ENCODE measurements at regions not wholly inside any gene's neighbourhood (a gene's known extent, or its start where the extent isn't known, plus 50 kb on each side); places are given as distances from the start of the nearest gene placed in this dataset.

DNA sequence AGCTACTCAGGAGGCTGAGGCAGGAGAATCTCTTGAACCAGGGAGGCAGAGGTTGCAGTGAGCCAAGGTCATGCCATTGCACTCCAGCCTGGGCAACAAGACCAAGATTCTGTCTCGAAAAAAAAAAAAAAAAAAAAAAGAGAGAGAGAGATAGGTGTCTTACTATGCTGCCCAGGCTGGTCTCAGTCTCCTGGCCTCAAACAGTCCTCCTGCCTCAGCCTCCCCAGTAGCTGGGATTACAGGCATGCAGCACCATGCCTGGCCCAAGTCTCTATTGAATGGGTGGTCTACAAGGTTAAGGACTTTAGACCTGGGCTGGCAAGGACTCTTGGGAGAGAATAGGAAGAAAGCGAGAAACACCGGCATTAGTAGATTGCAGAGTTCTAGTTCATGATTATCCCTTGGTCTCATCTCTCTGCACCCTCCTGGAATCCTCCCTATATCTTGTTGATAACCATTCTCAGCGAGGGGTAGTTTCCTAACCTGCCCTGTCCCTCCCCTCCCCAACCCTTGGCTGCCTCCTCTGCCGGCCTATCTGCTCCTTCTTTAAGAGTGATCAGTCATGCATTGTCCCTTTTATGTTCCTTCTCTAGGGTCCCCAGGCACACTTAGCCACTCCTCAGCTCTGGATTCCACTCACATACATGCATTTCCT, 128.1 kb upstream of the MAP1LC3B2 start:
- H3K36me3 ChIP-seq (ENCODE audit: control insufficient read depth in 4 of 4, insufficient read depth in 3 of 4, low read depth in 1 of 4, low read length in 3 of 4), result no peaks in the 10 kb centered on the region
- no peak overlapping the region for H3K9ac ChIP-seq (ENCODE audit: low read depth in 1 of 2, low read length in 2 of 2)
- TF ChIP-seq HNF4G (IDR thresholded peaks at IDR 0.05) (no peak), FOXA1 (IDR thresholded peaks at IDR 0.05) (no peak), RAD21 (IDR thresholded peaks at IDR 0.05) (no peak), JUND (IDR thresholded peaks at IDR 0.05) (no peak), EGR1 (IDR thresholded peaks at IDR 0.05; ENCODE audit: low read depth in 2 of 2) (no peak), SP1 (IDR thresholded peaks at IDR 0.05) (no peak), HNF4A (conservative IDR thresholded peaks at IDR 0.05) (no peak), FOXA2 (IDR thresholded peaks at IDR 0.05) (no peak), TAF1 (conservative IDR thresholded peaks at IDR 0.05) (no peak), YY1 (IDR thresholded peaks at IDR 0.05) (no peak), RXRA (IDR thresholded peaks at IDR 0.05) (no peak), GABPA (IDR thresholded peaks at IDR 0.05 in 1 of 2, conservative IDR thresholded peaks at IDR 0.05 in 1 of 2) (no peak), NR2F2 (IDR thresholded peaks at IDR 0.05) (no peak)
- TF ChIP-seq, protein P1, sequence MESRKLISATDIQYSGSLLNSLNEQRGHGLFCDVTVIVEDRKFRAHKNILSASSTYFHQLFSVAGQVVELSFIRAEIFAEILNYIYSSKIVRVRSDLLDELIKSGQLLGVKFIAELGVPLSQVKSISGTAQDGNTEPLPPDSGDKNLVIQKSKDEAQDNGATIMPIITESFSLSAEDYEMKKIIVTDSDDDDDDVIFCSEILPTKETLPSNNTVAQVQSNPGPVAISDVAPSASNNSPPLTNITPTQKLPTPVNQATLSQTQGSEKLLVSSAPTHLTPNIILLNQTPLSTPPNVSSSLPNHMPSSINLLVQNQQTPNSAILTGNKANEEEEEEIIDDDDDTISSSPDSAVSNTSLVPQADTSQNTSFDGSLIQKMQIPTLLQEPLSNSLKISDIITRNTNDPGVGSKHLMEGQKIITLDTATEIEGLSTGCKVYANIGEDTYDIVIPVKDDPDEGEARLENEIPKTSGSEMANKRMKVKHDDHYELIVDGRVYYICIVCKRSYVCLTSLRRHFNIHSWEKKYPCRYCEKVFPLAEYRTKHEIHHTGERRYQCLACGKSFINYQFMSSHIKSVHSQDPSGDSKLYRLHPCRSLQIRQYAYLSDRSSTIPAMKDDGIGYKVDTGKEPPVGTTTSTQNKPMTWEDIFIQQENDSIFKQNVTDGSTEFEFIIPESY (IDR thresholded peaks at IDR 0.05), result no peak
- TF ChIP-seq, protein P2, sequence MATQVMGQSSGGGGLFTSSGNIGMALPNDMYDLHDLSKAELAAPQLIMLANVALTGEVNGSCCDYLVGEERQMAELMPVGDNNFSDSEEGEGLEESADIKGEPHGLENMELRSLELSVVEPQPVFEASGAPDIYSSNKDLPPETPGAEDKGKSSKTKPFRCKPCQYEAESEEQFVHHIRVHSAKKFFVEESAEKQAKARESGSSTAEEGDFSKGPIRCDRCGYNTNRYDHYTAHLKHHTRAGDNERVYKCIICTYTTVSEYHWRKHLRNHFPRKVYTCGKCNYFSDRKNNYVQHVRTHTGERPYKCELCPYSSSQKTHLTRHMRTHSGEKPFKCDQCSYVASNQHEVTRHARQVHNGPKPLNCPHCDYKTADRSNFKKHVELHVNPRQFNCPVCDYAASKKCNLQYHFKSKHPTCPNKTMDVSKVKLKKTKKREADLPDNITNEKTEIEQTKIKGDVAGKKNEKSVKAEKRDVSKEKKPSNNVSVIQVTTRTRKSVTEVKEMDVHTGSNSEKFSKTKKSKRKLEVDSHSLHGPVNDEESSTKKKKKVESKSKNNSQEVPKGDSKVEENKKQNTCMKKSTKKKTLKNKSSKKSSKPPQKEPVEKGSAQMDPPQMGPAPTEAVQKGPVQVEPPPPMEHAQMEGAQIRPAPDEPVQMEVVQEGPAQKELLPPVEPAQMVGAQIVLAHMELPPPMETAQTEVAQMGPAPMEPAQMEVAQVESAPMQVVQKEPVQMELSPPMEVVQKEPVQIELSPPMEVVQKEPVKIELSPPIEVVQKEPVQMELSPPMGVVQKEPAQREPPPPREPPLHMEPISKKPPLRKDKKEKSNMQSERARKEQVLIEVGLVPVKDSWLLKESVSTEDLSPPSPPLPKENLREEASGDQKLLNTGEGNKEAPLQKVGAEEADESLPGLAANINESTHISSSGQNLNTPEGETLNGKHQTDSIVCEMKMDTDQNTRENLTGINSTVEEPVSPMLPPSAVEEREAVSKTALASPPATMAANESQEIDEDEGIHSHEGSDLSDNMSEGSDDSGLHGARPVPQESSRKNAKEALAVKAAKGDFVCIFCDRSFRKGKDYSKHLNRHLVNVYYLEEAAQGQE (IDR thresholded peaks at IDR 0.05), result no peak
- TF ChIP-seq, protein P3, sequence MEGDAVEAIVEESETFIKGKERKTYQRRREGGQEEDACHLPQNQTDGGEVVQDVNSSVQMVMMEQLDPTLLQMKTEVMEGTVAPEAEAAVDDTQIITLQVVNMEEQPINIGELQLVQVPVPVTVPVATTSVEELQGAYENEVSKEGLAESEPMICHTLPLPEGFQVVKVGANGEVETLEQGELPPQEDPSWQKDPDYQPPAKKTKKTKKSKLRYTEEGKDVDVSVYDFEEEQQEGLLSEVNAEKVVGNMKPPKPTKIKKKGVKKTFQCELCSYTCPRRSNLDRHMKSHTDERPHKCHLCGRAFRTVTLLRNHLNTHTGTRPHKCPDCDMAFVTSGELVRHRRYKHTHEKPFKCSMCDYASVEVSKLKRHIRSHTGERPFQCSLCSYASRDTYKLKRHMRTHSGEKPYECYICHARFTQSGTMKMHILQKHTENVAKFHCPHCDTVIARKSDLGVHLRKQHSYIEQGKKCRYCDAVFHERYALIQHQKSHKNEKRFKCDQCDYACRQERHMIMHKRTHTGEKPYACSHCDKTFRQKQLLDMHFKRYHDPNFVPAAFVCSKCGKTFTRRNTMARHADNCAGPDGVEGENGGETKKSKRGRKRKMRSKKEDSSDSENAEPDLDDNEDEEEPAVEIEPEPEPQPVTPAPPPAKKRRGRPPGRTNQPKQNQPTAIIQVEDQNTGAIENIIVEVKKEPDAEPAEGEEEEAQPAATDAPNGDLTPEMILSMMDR (IDR thresholded peaks at IDR 0.05; ENCODE audit: low read depth, low read length, missing input control), result no peak
- TF ChIP-seq, protein P4, sequence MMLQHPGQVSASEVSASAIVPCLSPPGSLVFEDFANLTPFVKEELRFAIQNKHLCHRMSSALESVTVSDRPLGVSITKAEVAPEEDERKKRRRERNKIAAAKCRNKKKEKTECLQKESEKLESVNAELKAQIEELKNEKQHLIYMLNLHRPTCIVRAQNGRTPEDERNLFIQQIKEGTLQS (IDR thresholded peaks at IDR 0.05), result no peak
- TF ChIP-seq, protein P5, sequence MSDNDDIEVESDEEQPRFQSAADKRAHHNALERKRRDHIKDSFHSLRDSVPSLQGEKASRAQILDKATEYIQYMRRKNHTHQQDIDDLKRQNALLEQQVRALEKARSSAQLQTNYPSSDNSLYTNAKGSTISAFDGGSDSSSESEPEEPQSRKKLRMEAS (IDR thresholded peaks at IDR 0.05), result no peak
- no peak for DNase-seq (ENCODE audit: low spot score)
- H3K4me3 ChIP-seq (ENCODE audit: low read depth in 1 of 3, low read length in 3 of 3), result no peak overlapping the region
- no peak overlapping the region for H3K27ac ChIP-seq (ENCODE audit: low read depth in 1 of 2, low read length in 2 of 2)
- H3K27me3 ChIP-seq (ENCODE audit: control insufficient read depth in 4 of 4, insufficient read depth in 4 of 4, low read length in 3 of 4), result no peaks in the 10 kb centered on the region
- no peaks in the 10 kb centered on the region for H3K9me3 ChIP-seq (ENCODE audit: control insufficient read depth in 4 of 4, low read length in 3 of 4)
- H3K4me1 ChIP-seq (ENCODE audit: control insufficient read depth in 4 of 4, insufficient read depth in 4 of 4, low read length in 3 of 4), result peaks cover 0 to 16% (median 10%) of the 10 kb centered on the region in 4 donors
- WGBS, result 93% methylated on average over 5 of the region's 5 CpGs
